HG03064 (cell line): ENCODE measurements at regions not wholly inside any gene's neighbourhood (a gene's known extent, or its start where the extent isn't known, plus 50 kb on each side); places are given as distances from the start of the nearest gene placed in this dataset.

Source experiments
- ATAC-seq: cut with Tn5 transposase; IDR thresholded peaks from one replicate; pipeline ENCODE4 v1.9.1; 2021; ENCODE audit warnings: low read depth; ENCODE audit not compliant: unreplicated experiment

DNA sequence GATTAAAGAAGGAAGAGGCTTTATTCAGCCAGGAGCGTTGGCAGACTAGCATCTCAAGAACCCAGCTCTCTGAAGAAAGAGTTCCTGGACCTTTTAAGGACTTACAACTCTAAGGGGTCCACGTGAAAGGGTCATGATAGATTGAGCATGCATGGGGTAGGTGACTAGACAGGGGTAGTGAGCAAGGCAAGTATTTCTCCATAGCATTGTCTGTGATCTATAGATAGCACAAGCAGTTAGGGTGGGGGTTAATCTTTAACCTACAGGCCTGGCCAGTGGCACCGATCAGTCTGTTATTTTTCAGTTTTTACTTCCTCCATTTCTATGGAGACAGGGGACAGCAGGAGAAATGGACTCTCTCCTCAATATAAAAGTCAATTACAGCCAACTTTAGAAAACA lies 983.7 kb downstream of the SLITRK1 start:
- no peak for ATAC-seq

DNA sequence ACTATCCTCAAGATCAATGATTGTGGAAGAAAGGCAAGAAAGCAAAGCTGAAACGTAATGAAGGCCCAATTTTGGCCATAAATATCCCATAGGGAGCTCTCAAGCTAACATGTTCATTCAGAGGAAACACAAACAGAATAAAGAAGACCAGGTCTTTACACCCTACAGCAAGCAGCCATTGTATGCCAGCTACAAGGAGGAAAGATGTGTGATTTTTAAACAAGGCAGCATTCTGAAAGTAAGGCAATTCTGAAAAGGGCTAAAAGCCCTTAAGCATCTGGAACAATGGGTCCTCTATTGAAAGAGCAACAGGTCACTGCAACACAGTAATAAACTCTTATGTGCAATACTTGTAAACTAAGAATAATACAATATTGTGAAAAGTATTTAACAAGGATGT lies 1002.4 kb downstream of the SLITRK1 start:
- no peak for ATAC-seq

DNA sequence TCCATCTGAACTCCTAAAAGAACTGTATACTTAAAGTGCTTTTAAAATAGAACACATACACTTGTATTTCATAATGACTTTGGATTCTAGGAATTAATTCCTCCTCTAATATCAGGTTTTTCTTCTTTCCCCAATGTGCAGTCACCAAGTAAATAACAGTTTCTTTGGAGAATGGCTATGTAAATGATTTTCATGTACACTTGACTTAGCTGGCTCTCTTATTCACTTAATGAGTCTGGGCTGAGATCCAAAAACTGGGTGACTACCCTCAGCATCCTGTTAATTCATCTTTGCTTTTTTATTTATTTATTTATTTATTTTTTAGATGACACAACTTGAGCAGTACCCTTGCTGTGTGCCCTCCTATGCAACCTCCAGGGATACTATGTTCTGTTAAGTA lies 1003.7 kb downstream of the SLITRK1 start:
- no peak for ATAC-seq

DNA sequence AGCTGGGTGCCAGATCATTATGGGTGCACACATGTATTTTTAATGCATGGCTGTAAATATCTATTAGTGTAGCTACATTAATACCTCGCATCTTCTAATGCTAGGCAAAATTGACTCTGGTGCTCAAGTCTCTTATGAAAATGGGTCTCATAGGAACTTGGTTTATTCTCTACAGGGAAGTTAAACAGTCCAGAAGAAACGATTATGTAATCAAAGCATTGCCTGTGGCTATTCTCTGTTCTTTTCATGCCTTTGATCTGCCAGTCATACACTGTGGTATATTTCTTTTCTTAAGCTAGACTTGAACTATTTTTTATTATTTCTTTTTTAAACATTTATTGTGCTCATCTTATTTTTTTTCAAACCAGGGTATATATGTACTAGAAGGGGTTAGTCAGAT lies 1015.0 kb downstream of the SLITRK1 start:
- no peak for ATAC-seq

- ATAC-seq: no peak
These were observed 1031.6 kb downstream of the SLITRK1 start for GRCh38 chr13:82850644-82851043.

- no peak for ATAC-seq
These were observed 1033.5 kb downstream of the SLITRK1 start for GRCh38 chr13:82848766-82849165.

DNA sequence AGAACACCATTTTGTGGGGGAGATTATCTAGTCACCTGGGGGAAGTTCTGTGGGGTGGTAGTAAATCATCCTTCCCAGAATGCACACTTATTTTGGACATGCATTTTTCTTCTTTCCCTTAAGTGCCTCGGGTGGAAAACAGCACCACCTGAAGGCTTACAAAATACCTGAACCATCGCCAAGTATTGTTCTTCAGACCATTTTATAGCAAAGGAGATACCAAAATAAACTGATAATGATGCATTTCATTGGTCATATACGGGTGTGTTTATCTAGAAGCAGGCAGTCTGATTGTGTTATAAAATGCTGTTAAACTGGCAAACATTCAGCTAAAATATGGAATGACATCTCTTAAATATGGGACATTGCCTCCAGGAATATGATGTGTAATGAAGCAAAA lies 1034.7 kb downstream of the SLITRK1 start:
- no peak for ATAC-seq

GRCh38 chr13:82833923-82834322 lies 1048.4 kb downstream of the SLITRK1 start:
- no peak for ATAC-seq

DNA sequence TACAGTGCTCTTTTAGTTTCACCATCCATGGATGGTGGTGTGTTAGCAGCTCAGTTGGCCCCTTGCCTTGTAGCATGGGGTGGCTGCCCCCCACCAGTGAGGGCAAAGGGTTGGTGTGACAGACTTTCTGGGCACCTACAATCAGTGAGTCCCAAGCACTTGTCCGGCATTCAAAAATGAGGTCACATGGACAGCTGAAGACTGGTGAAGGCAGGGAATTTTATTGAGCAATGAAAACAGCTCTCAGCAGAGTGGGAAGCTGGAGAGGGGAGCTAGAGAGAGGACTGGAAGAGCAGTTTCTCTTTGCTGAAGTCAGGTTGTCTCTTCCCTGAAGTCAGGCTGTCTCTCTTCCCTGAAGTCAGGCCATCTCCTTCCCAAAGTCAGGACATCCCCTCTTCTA lies 1053.2 kb downstream of the SLITRK1 start:
- ATAC-seq: no peak

- ATAC-seq: no peak
These were observed 1054.5 kb downstream of the SLITRK1 start for GRCh38 chr13:82827724-82828123.

DNA sequence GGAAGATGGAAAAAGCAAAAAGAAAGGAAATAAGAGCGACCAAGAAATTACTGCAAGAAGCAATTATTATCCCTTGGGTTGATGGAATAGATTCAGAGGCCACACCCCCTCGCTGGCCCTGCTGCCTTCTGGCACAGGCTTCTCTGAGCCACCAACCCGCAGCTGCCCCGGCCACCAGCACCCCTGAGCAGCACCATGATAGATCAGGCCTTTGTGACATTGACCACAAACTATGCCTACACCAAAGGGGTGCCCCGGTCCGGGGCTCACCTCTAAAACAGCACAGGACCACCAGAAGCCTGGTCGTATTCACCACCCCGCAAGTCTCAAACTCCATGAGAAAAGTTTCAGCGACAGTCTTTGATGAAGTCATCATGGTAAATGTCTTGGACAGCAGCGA lies 1059.3 kb downstream of the SLITRK1 start:
- ATAC-seq: no peak

- ATAC-seq: no peak
These were observed 1065.1 kb downstream of the SLITRK1 start for GRCh38 chr13:82817133-82817532.

- no peak for ATAC-seq
These were observed 1066.5 kb downstream of the SLITRK1 start for GRCh38 chr13:82815791-82816190.

- ATAC-seq: no peak
These were observed 1078.9 kb downstream of the SLITRK1 start for GRCh38 chr13:82803341-82803740.

GRCh38 chr13:82802528-82802927 lies 1079.7 kb downstream of the SLITRK1 start:
- no peak for ATAC-seq

- ATAC-seq: no peak
These were observed 1081.9 kb downstream of the SLITRK1 start for GRCh38 chr13:82800391-82800790.

DNA sequence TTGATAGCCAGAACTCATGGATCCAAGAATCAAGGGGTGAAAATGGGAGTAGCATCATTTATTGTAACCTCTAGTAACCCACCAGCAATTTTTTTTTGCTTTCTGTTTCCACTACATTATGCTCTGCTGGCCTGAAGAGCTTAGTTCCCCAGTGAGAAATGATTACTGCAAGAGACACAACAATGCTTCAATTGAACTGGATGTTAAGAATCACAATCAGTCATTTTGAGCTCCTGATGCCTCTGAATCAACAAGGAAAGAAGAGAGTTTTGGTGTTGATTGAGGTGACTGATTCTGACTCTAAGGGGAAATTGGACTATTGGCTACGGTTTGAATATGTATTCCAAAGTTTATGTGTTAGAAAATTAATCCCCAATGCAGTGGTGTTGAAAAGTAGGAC lies 1084.4 kb downstream of the SLITRK1 start:
- ATAC-seq: no peak

GRCh38 chr13:82791035-82791434 lies 1091.2 kb downstream of the SLITRK1 start:
- no peak for ATAC-seq

DNA sequence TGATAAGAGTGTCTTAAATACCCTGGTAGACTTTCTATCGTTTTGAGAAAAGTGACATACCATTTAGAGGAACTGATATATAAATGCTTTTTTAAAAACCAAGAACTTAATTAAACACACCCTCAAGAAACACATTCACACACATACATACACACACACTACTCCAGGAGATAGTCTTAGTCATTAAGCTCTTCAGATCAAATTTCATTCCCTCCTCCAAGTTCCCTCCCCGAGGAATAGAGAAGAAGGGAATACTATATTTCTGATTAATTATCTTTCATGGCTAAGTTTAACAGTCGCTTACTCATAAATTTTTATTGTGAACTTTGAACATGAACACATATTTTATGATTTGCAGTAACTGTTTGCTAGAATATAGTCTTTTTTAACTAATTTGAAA lies 1109.5 kb downstream of the SLITRK1 start:
- ATAC-seq: no peak

GRCh38 chr13:82766732-82767321 lies 1115.4 kb downstream of the SLITRK1 start:
- ATAC-seq: no peak

GRCh38 chr13:82758044-82758443 lies 1124.2 kb downstream of the SLITRK1 start:
- ATAC-seq: no peak

DNA sequence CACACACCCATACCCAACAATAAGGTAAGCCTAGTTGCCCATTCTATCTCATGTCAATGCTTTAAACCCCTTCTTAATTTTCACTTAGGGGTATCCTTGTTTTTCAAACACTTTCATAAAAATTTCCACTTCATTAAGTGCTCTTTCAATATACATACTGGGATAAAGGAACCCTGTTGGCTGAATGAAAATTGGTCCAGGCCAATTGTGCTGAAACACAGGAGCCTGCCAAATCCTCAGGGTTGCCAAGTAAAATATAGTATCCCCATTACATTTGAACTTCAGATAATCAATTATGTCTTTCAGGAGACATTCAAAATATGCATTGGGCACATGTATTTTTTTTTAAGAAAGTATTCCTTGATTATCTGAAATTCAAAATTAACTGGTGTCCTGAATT lies 1131.1 kb downstream of the SLITRK1 start:
- ATAC-seq: no peak

- no peak for ATAC-seq
These were observed 1132.7 kb downstream of the SLITRK1 start for GRCh38 chr13:82749551-82749950.
